GM18505 (cell line): ENCODE measurements at regions not wholly inside any gene's neighbourhood (a gene's known extent, or its start where the extent isn't known, plus 50 kb on each side); places are given as distances from the start of the nearest gene placed in this dataset.
A peak's percentile ranks its signal among the peaks of the same experiment; 100 is the strongest.

ENCODE experiments used
- ATAC-seq: cut with Tn5 transposase; IDR thresholded peaks from one replicate; pipeline ENCODE4 v1.9.1; 2021; ENCODE audit not compliant: unreplicated experiment
- POLR2A ChIP-seq: IDR thresholded peaks from 4 replicates; pipeline ENCODE4 v1.6.1; 2011; ENCODE audit warnings: borderline replicate concordance; ENCODE audit not compliant: insufficient read depth, insufficient read length; ENCODE audit errors: extremely low read depth

DNA sequence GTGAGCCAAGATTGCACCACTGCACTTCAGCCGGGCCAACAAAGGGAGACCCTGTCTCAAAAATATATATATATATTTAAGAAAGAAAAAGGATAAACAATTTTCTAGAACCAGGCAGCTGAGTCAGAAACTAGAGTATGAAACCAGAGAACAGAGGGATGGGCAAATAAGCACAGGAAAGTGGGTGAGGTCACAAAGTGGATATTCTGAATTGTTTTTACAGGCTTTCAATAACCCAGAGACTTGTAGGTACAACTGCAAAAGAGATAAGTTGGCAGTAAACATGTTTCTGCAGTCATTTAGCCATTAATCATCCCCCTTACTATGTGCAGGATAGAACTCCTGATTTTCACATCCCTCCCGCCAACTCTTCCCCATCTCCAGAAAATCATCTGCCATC is 94.2 kb downstream of the BTG1 start:
- TF ChIP-seq POLR2A: no peak
- ATAC-seq: no peak

DNA sequence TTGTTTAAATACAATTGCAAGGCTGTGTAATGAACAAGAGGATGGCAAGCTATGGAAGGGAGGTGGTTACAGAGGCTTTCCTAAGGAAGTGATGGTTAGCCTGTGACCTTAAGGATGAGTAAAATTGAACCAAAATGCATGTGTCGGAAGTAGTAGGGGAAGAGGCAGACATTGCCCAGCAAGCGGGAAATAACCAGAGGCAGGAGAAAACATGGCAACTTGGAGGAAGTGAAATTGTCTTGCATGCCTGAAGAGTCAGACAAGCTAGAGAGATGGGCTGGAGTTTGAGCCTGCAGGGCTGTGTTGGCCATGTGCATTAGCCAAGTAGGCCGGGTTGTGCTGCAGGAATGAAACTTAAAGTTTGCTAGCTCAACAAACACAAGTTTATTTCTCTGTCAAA is 96.2 kb downstream of the BTG1 start:
- peak; percentile 83 for ATAC-seq

DNA sequence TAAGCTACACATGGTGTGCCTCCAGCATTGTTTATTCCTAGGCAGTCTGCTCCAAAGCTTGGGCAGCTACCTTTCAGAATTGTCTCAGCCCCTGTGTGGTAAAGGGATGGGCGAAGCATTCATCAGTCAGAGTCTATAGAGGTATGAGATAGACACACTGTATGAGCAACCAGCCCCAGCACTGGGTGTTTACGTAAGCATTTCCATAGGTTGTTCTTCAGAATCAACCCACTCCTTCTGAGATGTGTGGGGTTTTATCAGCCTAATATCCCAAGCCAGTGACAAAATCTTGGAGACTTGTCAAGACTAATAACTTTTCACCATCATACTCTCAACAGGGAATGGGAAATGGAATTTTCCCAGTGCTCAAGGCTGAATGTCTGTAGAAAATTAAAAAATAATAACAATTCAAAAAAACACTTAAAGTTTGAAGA is 98.2 kb downstream of the BTG1 start:
- TF ChIP-seq POLR2A: no peak
- ATAC-seq: no peak

More for the DNA sequence above, 96.2 kb downstream of the BTG1 start:
- no peak for TF ChIP-seq POLR2A

DNA sequence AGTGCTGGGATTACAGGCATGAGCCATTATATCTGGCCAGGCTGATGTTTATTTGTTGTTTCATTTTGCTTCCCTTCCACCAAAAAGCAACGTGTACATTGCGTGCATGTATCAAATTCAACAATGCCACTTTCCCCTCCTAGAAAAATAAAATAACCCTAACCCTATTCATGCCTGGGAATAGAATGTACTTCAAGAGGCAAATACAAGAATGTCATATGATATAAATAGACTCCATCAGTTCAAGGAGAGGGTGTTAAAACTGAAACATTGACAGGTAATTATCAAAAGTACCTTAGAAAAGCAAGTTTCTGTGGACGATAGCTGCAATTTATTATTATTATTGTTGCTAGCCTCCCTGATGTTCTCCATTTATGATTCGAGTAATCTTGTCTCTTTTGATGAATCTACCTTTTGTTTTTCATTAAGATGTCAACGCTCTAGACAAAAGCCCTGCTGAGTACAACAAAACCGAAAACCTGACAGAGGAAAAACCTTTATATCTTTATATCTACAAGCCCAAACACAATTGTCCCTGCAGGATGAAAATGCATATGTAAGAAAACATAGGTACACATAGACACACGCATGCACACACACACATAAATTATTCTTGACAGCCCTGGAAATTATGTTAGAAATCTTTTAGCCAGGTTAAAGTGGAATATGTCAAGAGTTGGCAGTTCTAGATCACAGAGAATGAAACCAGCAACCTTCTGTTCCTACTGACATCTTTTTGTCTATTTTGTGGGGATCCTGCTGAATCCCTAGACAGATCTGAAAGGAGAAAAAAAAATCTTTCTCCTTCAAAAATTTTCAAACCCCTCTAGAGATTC is 98.9 kb downstream of the BTG1 start:
- no peak for ATAC-seq
- TF ChIP-seq POLR2A: no peak

DNA sequence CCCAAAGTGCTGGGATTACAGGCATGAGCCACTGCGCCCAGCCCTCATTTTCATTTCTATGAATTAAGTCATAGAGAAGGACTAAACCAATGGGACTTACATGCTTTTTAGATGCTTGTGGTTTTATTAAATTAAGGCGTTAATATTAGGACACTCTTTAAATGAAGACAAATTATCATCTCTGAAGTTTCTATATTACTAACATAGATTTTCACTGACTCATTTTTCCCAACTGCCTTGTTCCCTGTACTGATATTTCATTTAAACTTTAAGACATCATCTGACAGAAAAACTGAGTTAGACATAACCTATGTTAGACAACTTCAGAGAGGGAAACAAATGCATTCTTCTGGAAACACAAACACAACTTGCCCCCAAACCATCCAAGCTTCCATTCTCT is 99.8 kb downstream of the BTG1 start:
- no peak for ATAC-seq
- no peak for TF ChIP-seq POLR2A

DNA sequence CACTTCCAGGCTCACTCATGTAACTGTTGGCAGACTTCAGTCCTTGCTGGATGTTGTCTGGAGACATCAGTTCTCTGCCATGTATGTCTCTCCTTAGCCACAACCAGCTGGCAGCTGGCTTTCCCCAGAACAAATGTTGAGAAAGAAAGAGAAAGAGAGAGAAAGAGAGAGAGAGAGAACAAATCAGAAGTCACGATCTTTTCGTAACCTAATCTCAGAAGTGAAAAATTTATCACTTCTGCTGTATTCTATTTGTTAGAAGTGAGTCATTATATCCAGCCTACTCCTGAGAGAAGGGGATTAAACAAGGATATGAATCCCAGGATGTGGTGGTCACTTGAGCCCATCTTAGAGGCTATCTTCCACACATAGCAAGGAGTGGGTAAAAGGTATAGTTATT is 101.2 kb downstream of the BTG1 start:
- ATAC-seq: no peak
- no peak for TF ChIP-seq POLR2A

DNA sequence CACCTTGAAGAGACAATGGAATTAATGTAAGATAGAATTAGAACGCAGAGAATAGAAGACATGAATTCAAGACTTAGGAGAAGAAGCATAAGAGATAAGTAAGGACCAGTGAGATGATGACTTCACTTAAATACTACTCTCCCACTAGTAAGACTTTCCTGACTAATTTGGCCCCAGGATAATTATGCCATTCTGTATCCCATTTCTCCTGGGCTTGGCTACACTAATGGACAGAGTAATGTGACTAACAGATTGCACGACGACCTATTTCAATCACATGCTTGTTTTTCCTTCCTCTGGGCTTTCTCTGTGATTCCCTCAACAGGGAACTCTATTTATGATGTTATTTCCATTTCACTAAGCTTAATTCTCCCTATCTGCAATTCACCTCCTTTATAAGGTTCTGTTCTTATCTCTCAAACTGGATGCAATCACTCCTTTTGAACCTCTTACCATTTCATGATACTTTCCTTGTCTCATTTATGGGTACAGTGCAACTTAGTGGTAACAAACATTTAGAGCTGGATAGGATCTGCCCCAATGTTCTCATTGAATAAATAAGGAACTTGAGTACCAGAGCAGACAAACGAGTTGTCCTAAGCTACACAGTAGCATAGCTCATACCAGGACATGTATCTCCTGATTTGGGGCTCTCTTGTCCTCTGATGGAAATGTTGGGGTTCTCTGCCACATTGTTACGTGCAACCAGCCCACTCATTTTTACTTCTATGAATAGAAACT is 102.7 kb downstream of the BTG1 start:
- no peak for TF ChIP-seq POLR2A
- ATAC-seq: no peak

DNA sequence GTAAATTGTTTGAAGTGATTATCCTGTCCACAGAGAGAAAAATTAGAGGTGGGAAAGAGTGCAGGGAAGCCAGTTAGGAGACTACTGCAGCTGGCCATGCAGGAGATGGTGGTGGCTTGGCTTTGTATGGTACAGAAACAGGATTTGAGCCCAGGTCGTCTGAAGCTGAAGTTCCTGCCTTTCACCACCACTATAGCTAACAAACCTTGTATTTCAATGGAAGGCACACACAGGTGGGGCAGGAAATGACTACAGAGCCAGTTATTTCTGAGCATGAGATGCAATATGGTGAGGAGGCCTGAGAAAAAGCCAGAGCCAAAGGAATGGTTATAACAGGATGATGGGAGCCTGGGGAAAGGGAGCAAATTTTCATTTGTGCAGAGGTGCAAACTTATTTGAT is 103.9 kb downstream of the BTG1 start:
- TF ChIP-seq POLR2A: no peak
- ATAC-seq: peak; percentile 45

DNA sequence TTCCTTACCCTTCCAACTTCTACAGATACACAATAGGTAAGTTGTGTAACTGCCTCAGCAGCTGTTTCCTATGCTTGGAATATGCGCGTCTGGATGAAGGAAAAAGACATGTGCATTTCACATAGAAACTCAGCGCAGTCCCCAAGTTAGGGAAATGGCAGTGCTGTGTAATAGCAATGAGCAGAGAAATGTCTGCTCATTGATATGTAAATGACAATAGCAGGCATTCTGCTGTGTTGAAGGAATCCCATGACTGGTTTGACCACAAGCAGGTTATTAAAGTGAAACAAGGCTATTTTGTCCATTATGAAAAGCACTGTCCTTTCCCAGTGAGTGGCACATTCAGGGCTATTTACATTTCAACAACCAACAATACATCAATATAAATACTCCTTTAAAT is 106.6 kb downstream of the BTG1 start:
- TF ChIP-seq POLR2A: no peak
- no peak for ATAC-seq

DNA sequence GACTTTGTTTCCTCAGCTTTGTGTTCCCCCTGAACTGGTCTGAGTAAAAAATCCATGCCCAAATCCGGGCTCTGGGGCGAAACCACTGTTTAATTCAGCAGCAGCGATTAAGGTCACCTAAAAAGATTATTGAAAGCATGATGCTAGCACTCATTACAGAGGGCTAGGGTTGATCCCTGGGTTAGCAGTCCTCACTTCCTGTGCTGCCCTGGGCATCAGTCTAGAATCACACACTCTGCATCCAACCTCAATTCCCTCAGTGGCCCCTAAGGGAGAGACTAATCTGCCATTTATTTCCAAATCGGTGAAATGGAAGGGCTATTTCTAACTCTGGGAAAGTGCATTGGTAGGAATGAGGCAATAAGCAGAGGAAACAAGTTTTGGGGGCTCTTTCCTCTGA is 107.2 kb downstream of the BTG1 start:
- no peak for TF ChIP-seq POLR2A
- ATAC-seq: no peak

DNA sequence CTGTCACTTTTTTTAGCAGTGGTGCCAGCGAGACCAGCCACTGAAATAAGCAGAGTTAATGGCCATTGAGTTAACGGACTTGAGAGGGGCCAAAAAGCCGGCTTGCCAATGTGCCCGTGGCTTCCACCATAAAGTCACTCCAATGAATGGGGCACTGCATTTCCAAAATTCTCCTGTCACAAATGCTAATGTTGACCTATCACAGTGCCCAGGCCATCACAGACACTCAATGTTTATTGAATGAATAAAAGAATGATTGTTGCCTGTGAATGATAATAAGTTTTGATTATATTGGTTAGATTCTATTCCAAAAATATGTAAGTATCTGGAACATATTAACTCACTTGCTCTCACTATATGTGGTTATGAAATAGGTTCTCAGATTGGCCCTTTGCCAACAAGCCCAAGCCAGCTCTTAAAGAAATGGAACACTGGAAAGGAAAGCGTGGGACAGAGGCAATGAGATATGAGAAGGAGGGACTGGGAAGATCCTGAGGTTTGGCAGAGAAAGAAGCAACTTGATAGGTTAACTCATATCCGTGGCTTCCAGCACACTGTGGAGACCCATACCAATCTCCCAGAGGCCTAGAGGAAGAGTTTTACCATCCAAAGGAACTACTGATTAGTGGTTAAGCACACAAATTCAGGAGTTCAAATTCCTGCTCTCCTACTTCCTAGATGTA is 108.7 kb downstream of the BTG1 start:
- no peak for ATAC-seq
- no peak for TF ChIP-seq POLR2A

DNA sequence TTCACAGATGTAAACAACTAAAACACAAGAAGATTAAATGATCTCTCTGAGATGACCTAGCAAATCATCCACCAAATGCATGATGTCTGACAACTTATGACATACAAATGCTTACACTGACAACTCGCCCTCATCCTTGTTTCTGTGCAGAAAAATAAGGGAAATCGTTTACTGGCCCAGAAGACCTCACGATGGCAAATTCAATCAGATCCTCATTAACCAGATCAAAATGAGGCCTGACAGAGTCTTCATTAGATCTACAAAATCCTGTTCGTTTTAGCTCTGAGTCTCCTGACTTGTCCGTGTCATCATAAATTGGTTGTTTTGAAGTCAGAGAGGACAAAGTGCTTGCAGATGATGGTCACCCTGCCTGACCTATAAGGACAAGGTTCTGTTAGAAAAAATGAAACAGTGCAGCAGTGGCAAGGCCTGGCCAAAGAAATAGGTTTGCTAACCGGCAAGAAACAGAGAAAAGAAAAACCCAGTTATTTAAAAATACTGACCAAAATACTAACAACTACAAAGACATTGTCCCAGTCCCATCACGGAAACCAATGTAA is 109.5 kb downstream of the BTG1 start:
- no peak for ATAC-seq
- no peak for TF ChIP-seq POLR2A

DNA sequence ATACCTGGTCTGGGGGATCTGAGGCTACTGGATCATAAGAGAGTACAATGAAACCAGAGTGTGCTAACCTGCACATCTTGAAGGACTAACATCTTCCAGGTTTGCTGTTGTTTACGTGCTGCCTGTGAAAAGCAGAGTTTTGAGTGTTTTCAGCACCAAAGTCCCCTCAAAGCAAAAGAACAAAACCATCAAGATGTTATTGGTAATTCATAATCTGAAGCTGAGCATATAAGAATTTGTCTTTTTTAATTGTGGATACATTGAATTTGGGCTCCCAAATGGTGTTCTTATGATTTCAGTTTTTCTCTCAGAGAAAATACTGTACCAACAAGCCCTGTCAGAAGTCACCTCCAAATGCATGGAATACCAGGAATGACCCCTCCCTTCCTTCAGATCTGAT is 110.2 kb downstream of the BTG1 start:
- no peak for TF ChIP-seq POLR2A
- ATAC-seq: no peak
